ENCODE measurements at regions not wholly inside any gene's neighbourhood (a gene's known extent, or its start where the extent isn't known, plus 50 kb on each side); places are given as distances from the start of the nearest gene placed in this dataset.

GRCh38 chr18:39799006-39799405, 2156.0 kb upstream of the PIK3C3 start:
- Histone ChIP-seq H3K4me3 (peak overlapping the region in 5 of 8 donors; percentile 17 to 60 (median 36)), H3K4me1 (peaks cover 0 to 3% (median 0%) of the 10 kb centered on the region in 6 donors), H3K27ac (no peak overlapping the region), H3K36me3 (no peaks in the 10 kb centered on the region), H3K9me3 (peaks cover 0 to 9% (median 5%) of the 10 kb centered on the region in 8 donors), H3K27me3 (replicated peaks in 1 of 7) (no peaks in the 10 kb centered on the region)
- no peak for TF ChIP-seq CTCF (IDR thresholded peaks at IDR 0.05 in 8 of 11, conservative IDR thresholded peaks at IDR 0.05 in 3 of 11)
- TF ChIP-seq POLR2A (IDR thresholded peaks at IDR 0.05) = no peak
- no peak for TF ChIP-seq POLR2AphosphoS5 (IDR thresholded peaks at IDR 0.05)
- no peak for DNase-seq
- 25 to 63% (median 49%) methylated on average over 9 of the region's 9 CpGs for WGBS, 5 donors
- intact Hi-C loops (cut with DNase I; ENCODE audit: low total_unique reads) = no loop called here

GRCh38 chr18:39796393-39796792, 2158.6 kb upstream of the PIK3C3 start:
- peaks cover 0 to 6% (median under 1%) of the 10 kb centered on the region in 8 donors for H3K9me3 ChIP-seq
- no peaks in the 10 kb centered on the region for H3K36me3 ChIP-seq
- no peak for TF ChIP-seq POLR2A (IDR thresholded peaks at IDR 0.05)
- no peak for TF ChIP-seq POLR2AphosphoS5 (IDR thresholded peaks at IDR 0.05)
- TF ChIP-seq CTCF (IDR thresholded peaks at IDR 0.05 in 8 of 11, conservative IDR thresholded peaks at IDR 0.05 in 3 of 11) = no peak
- DNase-seq = no peak
- intact Hi-C loops (cut with DNase I; ENCODE audit: low total_unique reads) = no loop called here
- no peak overlapping the region for H3K4me3 ChIP-seq
- peaks cover 0 to 3% (median 0%) of the 10 kb centered on the region in 6 donors for H3K4me1 ChIP-seq
- WGBS, 5 donors = 75 to 89% (median 80%) methylated on average over 3 of the region's 3 CpGs
- no peaks in the 10 kb centered on the region for H3K27me3 ChIP-seq (replicated peaks in 1 of 7)
- H3K27ac ChIP-seq = no peak overlapping the region

- Histone ChIP-seq H3K27me3 (replicated peaks in 1 of 7) (no peaks in the 10 kb centered on the region), H3K27ac (no peak overlapping the region), H3K4me3 (no peak overlapping the region), H3K4me1 (peaks cover 0 to 3% (median 0%) of the 10 kb centered on the region in 6 donors), H3K9me3 (no peaks in the 10 kb centered on the region), H3K36me3 (no peaks in the 10 kb centered on the region)
- intact Hi-C loops (cut with DNase I; ENCODE audit: low total_unique reads) = no loop called here
- WGBS, 5 donors = 63 to 83% (median 78%) methylated on average over 1 of the region's 1 CpG
- DNase-seq = no peak
- TF ChIP-seq POLR2AphosphoS5 (IDR thresholded peaks at IDR 0.05) (no peak), POLR2A (IDR thresholded peaks at IDR 0.05) (no peak), CTCF (IDR thresholded peaks at IDR 0.05 in 8 of 11, conservative IDR thresholded peaks at IDR 0.05 in 3 of 11) (no peak)
These were observed 2159.7 kb upstream of the PIK3C3 start for GRCh38 chr18:39795350-39795749.

- Histone ChIP-seq H3K36me3 (no peaks in the 10 kb centered on the region), H3K27ac (no peak overlapping the region), H3K27me3 (replicated peaks in 1 of 7) (no peaks in the 10 kb centered on the region), H3K4me3 (no peak overlapping the region), H3K9me3 (no peaks in the 10 kb centered on the region), H3K4me1 (no peaks in the 10 kb centered on the region)
- DNase-seq = no peak
- 83 to 98% (median 94%) methylated on average over 5 of the region's 5 CpGs for WGBS, 5 donors
- intact Hi-C loops (cut with DNase I; ENCODE audit: low total_unique reads) = no loop called here
- no peak for TF ChIP-seq POLR2A (IDR thresholded peaks at IDR 0.05)
- no peak for TF ChIP-seq CTCF (IDR thresholded peaks at IDR 0.05 in 8 of 11, conservative IDR thresholded peaks at IDR 0.05 in 3 of 11)
- TF ChIP-seq POLR2AphosphoS5 (IDR thresholded peaks at IDR 0.05) = no peak
These were observed 2161.4 kb upstream of the PIK3C3 start for GRCh38 chr18:39793609-39794008.
